ENCODE measurements at regions not wholly inside any gene's neighbourhood (a gene's known extent, or its start where the extent isn't known, plus 50 kb on each side); places are given as distances from the start of the nearest gene placed in this dataset.

- Histone ChIP-seq H3K9me3 (no peaks in the 10 kb centered on the region), H3K36me3 (no peaks in the 10 kb centered on the region), H3K4me1 (no peaks in the 10 kb centered on the region), H3K27ac (no peak overlapping the region), H3K4me3 (no peak overlapping the region), H3K27me3 (peaks cover 14% of the 10 kb centered on the region)
- 64 to 86% methylated on average over 4 to 6 of the region's 6 CpGs for WGBS, 2 donors (ENCODE audit: low coverage in 1 of 2)
- ATAC-seq: no peak
- TF ChIP-seq POLR2AphosphoS5 (IDR thresholded peaks at IDR 0.05) (no peak), POLR2A (IDR thresholded peaks at IDR 0.05) (no peak), EP300 (IDR thresholded peaks at IDR 0.05) (no peak)
- TF ChIP-seq, protein P1, sequence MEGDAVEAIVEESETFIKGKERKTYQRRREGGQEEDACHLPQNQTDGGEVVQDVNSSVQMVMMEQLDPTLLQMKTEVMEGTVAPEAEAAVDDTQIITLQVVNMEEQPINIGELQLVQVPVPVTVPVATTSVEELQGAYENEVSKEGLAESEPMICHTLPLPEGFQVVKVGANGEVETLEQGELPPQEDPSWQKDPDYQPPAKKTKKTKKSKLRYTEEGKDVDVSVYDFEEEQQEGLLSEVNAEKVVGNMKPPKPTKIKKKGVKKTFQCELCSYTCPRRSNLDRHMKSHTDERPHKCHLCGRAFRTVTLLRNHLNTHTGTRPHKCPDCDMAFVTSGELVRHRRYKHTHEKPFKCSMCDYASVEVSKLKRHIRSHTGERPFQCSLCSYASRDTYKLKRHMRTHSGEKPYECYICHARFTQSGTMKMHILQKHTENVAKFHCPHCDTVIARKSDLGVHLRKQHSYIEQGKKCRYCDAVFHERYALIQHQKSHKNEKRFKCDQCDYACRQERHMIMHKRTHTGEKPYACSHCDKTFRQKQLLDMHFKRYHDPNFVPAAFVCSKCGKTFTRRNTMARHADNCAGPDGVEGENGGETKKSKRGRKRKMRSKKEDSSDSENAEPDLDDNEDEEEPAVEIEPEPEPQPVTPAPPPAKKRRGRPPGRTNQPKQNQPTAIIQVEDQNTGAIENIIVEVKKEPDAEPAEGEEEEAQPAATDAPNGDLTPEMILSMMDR (IDR thresholded peaks at IDR 0.05): no peak
These were observed 572.9 kb upstream of the PFKP start for GRCh38 chr10:2494399-2494798.

DNA sequence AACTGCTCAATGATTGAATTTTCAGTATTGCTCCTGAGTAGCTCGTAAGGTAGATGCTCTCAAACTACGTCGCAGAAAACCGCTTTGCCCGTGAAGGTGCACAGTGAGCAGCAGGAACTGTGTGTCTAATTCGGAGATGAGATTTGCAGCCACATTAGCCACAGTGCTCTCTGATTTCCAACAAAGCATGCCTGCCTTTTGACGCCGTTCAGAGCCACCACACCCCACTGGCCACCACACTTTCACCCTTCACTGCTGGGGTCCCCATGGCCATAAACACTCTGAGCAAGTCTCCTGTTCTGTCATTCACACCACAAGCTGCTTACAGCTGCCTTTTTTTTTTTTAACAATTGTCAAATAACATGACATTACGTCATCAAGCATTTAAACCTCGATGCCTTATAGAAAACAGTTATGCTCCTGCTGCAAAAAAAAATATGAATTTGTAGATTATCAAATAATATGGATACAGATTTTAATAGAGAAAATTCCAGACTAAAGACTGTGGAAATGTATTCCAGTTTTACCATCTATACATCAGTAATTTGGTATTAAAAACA is 578.8 kb upstream of the PFKP start:
- H3K9me3 ChIP-seq: no peaks in the 10 kb centered on the region
- no peak for ATAC-seq
- no peak overlapping the region for H3K27ac ChIP-seq
- no peaks in the 10 kb centered on the region for H3K36me3 ChIP-seq
- peaks cover 9% of the 10 kb centered on the region for H3K27me3 ChIP-seq
- no peak overlapping the region for H3K4me3 ChIP-seq
- WGBS, 2 donors (ENCODE audit: low coverage in 1 of 2): 79 to 84% methylated on average over 8 to 10 of the region's 10 CpGs
- no peak for TF ChIP-seq POLR2AphosphoS5 (IDR thresholded peaks at IDR 0.05)
- no peak for TF ChIP-seq POLR2A (IDR thresholded peaks at IDR 0.05)
- TF ChIP-seq, protein P1 (IDR thresholded peaks at IDR 0.05): no peak
- TF ChIP-seq EP300 (IDR thresholded peaks at IDR 0.05): no peak
- no peaks in the 10 kb centered on the region for H3K4me1 ChIP-seq

DNA sequence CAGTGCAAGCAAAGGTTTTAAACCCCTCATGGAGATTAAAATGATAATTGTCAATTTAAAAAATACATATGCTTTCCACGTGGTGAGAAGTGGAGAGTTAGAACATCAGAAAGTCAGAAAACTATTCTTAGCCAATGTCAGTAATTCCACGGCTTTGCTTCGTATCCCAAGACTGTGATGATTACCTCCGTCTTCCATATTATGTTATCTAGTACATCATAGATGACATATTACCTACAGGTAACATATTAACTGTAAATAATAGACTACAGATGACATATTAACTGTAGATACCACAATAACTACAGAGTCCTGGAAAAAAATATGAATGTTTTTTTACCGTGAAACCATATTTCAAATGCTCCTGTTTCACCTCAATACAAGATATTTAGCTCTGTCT is 579.4 kb upstream of the PFKP start:
- Histone ChIP-seq H3K4me3 (no peak overlapping the region), H3K9me3 (no peaks in the 10 kb centered on the region), H3K4me1 (no peaks in the 10 kb centered on the region), H3K27ac (no peak overlapping the region), H3K36me3 (no peaks in the 10 kb centered on the region), H3K27me3 (peaks cover 4% of the 10 kb centered on the region)
- TF ChIP-seq POLR2A (IDR thresholded peaks at IDR 0.05) (no peak), EP300 (IDR thresholded peaks at IDR 0.05) (no peak), POLR2AphosphoS5 (IDR thresholded peaks at IDR 0.05) (no peak)
- TF ChIP-seq, protein P1 (IDR thresholded peaks at IDR 0.05): no peak
- ATAC-seq: no peak
- WGBS, 2 donors (ENCODE audit: low coverage in 1 of 2): 66 to 73% methylated on average over 5 of the region's 5 CpGs

- no peak for ATAC-seq
- Histone ChIP-seq H3K4me3 (no peak overlapping the region), H3K27ac (no peak overlapping the region), H3K27me3 (no peaks in the 10 kb centered on the region), H3K36me3 (no peaks in the 10 kb centered on the region), H3K4me1 (no peaks in the 10 kb centered on the region), H3K9me3 (no peaks in the 10 kb centered on the region)
- TF ChIP-seq POLR2AphosphoS5 (IDR thresholded peaks at IDR 0.05): no peak
- TF ChIP-seq, protein P1 (IDR thresholded peaks at IDR 0.05): no peak
- no peak for TF ChIP-seq EP300 (IDR thresholded peaks at IDR 0.05)
- TF ChIP-seq POLR2A (IDR thresholded peaks at IDR 0.05): no peak
- 48 to 49% methylated on average over 2 of the region's 2 CpGs for WGBS, 2 donors (ENCODE audit: low coverage in 1 of 2)
These were observed 588.7 kb upstream of the PFKP start for GRCh38 chr10:2478656-2479055.

GRCh38 chr10:2476812-2477553 is 590.4 kb upstream of the PFKP start:
- no peak for ATAC-seq
- H3K36me3 ChIP-seq: no peaks in the 10 kb centered on the region
- H3K4me3 ChIP-seq: no peak overlapping the region
- TF ChIP-seq POLR2A (IDR thresholded peaks at IDR 0.05) (no peak), EP300 (IDR thresholded peaks at IDR 0.05) (no peak), POLR2AphosphoS5 (IDR thresholded peaks at IDR 0.05) (no peak)
- TF ChIP-seq, protein P1 (IDR thresholded peaks at IDR 0.05): no peak
- 60 to 83% methylated on average over 1 to 6 of the region's 9 CpGs for WGBS, 2 donors (ENCODE audit: low coverage in 1 of 2)
- no peaks in the 10 kb centered on the region for H3K4me1 ChIP-seq
- no peaks in the 10 kb centered on the region for H3K27me3 ChIP-seq
- no peak overlapping the region for H3K27ac ChIP-seq
- H3K9me3 ChIP-seq: peaks cover 0 to 4% (median 0%) of the 10 kb centered on the region in 3 donors
